ENCODE measurements at regions not wholly inside any gene's neighbourhood (a gene's known extent, or its start where the extent isn't known, plus 50 kb on each side); places are given as distances from the start of the nearest gene placed in this dataset.

GRCh38 chr4:163622379-163623035, 128.0 kb downstream of the TMA16 start:
- no peak for TF ChIP-seq CTCF (IDR thresholded peaks at IDR 0.05; ENCODE audit: insufficient read depth, low read length, poor library complexity, severe bottlenecking)
- Histone ChIP-seq H3K27me3 (replicated peaks; ENCODE audit: control insufficient read depth, insufficient read depth, low read length) (no peaks in the 10 kb centered on the region), H3K4me3 (replicated peaks; ENCODE audit: low read depth, low read length) (no peak overlapping the region), H3K36me3 (ENCODE audit: control insufficient read depth, insufficient read depth, low read length) (no peaks in the 10 kb centered on the region)
- DNase-seq (ENCODE audit: extremely low read depth, insufficient read length) = no peak

- Histone ChIP-seq H3K4me3 (replicated peaks; ENCODE audit: low read depth, low read length) (no peak overlapping the region), H3K36me3 (ENCODE audit: control insufficient read depth, insufficient read depth, low read length) (no peaks in the 10 kb centered on the region), H3K27me3 (replicated peaks; ENCODE audit: control insufficient read depth, insufficient read depth, low read length) (no peaks in the 10 kb centered on the region)
- no peak for TF ChIP-seq CTCF (IDR thresholded peaks at IDR 0.05; ENCODE audit: insufficient read depth, low read length, poor library complexity, severe bottlenecking)
- DNase-seq (ENCODE audit: extremely low read depth, insufficient read length) = no peak
Measured at GRCh38 chr4:163623787-163624186, 129.3 kb downstream of the TMA16 start.

- Histone ChIP-seq H3K36me3 (ENCODE audit: control insufficient read depth, insufficient read depth, low read length) (no peaks in the 10 kb centered on the region), H3K4me3 (replicated peaks; ENCODE audit: low read depth, low read length) (no peak overlapping the region), H3K27me3 (replicated peaks; ENCODE audit: control insufficient read depth, insufficient read depth, low read length) (no peaks in the 10 kb centered on the region)
- no peak for DNase-seq (ENCODE audit: extremely low read depth, insufficient read length)
- TF ChIP-seq CTCF (IDR thresholded peaks at IDR 0.05; ENCODE audit: insufficient read depth, low read length, poor library complexity, severe bottlenecking) = no peak
Measured at GRCh38 chr4:163624727-163625126, 130.2 kb downstream of the TMA16 start.

GRCh38 chr4:163631288-163631687, 136.8 kb downstream of the TMA16 start:
- Histone ChIP-seq H3K36me3 (ENCODE audit: control insufficient read depth, insufficient read depth, low read length) (no peaks in the 10 kb centered on the region), H3K4me3 (replicated peaks; ENCODE audit: low read depth, low read length) (no peak overlapping the region), H3K27me3 (replicated peaks; ENCODE audit: control insufficient read depth, insufficient read depth, low read length) (no peaks in the 10 kb centered on the region)
- no peak for TF ChIP-seq CTCF (IDR thresholded peaks at IDR 0.05; ENCODE audit: insufficient read depth, low read length, poor library complexity, severe bottlenecking)
- DNase-seq (ENCODE audit: extremely low read depth, insufficient read length) = no peak

- Histone ChIP-seq H3K36me3 (ENCODE audit: control insufficient read depth, insufficient read depth, low read length) (no peaks in the 10 kb centered on the region), H3K27me3 (replicated peaks; ENCODE audit: control insufficient read depth, insufficient read depth, low read length) (no peaks in the 10 kb centered on the region), H3K4me3 (replicated peaks; ENCODE audit: low read depth, low read length) (no peak overlapping the region)
- DNase-seq (ENCODE audit: extremely low read depth, insufficient read length) = no peak
- TF ChIP-seq CTCF (IDR thresholded peaks at IDR 0.05; ENCODE audit: insufficient read depth, low read length, poor library complexity, severe bottlenecking) = no peak
Measured at GRCh38 chr4:163638909-163639308, 144.4 kb downstream of the TMA16 start.

Measured in GM06990 (cell line).